SK-N-SH (cell line): ENCODE measurements at regions not wholly inside any gene's neighbourhood (a gene's known extent, or its start where the extent isn't known, plus 50 kb on each side); places are given as distances from the start of the nearest gene placed in this dataset.

ENCODE experiments used
- CTCF ChIA-PET: fragments of 300-600, 350-600 bp; formaldehyde crosslinking; extraction: SDS; loops from one replicate; lab custom pipeline; 2021; lab: Yijun Ruan, JAX
- POLR2A ChIA-PET: fragments of 350-600 bp; sonication (Branson Sonifier 250); formaldehyde crosslinking; extraction: SDS; loops from one replicate; lab custom pipeline; 2020; ENCODE audit warnings: antibody characterized with exemption, inconsistent platforms; lab: Yijun Ruan, JAX
- DNase-seq: peaks from one replicate; pipeline ENCODE4 v3.0.0; 2012
- H2AFZ ChIP-seq: fragments of 200-600 bp; sonication (generic); 2 replicates; pipeline ENCODE4 v1.8.1; 2016; ENCODE audit warnings: antibody characterized with exemption, mild to moderate bottlenecking, low read depth
- H3F3A ChIP-seq: fragments of 200-600 bp; sonication (generic); replicated peaks from 2 replicates; pipeline ENCODE3; 2016; ENCODE audit warnings: antibody characterized with exemption, mild to moderate bottlenecking; ENCODE audit not compliant: insufficient read depth
- H3K27ac ChIP-seq, 2 experiments: fragments of 200-500 bp in 1 of 2; fragments of 200-600 bp in 1 of 2; sonication (Bioruptor generic) in 1 of 2; sonication (generic), shearing (Covaris generic) in 1 of 2; 2 replicates each; pipeline versions ENCODE4 v1.5.1 to v1.6.1; 2014 to 2016; ENCODE audit warnings: low read depth in 2 of 2, inconsistent platforms in 1 of 2, low read length in 1 of 2, mild to moderate bottlenecking in 1 of 2, mixed read lengths in 1 of 2
- H3K27me3 ChIP-seq: fragments of 200-600 bp; sonication (generic), shearing (Covaris generic); 2 replicates; pipeline ENCODE4 v1.6.1; 2016; ENCODE audit warnings: mixed run types; ENCODE audit not compliant: insufficient read depth
- H3K36me3 ChIP-seq, 2 experiments: fragments of 200-500 bp in 1 of 2; fragments of 200-600 bp in 1 of 2; sonication (Bioruptor generic) in 1 of 2; sonication (generic) in 1 of 2; replicated peaks in 1 of 2; 2 replicates each; pipeline versions ENCODE3 to v1.5.1; 2014 to 2016; ENCODE audit warnings: low read length in 1 of 2, mild to moderate bottlenecking in 1 of 2; ENCODE audit not compliant: insufficient read depth in 2 of 2, control insufficient read depth in 1 of 2
- H3K4me1 ChIP-seq, 2 experiments: fragments of 200-500 bp in 1 of 2; fragments of 200-600 bp in 1 of 2; sonication (Bioruptor generic) in 1 of 2; sonication (generic), shearing (Covaris generic) in 1 of 2; 2 replicates each; pipeline versions ENCODE4 v1.5.1 to v1.6.1; 2014 to 2016; ENCODE audit warnings: low read depth in 1 of 2, low read length in 1 of 2, mixed run types in 1 of 2; ENCODE audit not compliant: insufficient read depth in 2 of 2, control insufficient read depth in 1 of 2
- H3K4me2 ChIP-seq: fragments of 200-600 bp; sonication (generic), shearing (Covaris generic); 2 replicates; pipeline ENCODE4 v1.6.1; 2017; ENCODE audit warnings: mixed run types
- H3K4me3 ChIP-seq, 2 experiments: fragments of 200-500 bp in 1 of 2; fragments of 200-600 bp in 1 of 2; sonication (Bioruptor generic) in 1 of 2; sonication (generic), shearing (Covaris generic) in 1 of 2; 2 replicates each; pipeline versions ENCODE4 v1.5.1 to v1.8.1; 2014 to 2016; ENCODE audit warnings: low read depth in 2 of 2, inconsistent platforms in 1 of 2, low read length in 1 of 2, mild to moderate bottlenecking in 1 of 2, mixed read lengths in 1 of 2, moderate library complexity in 1 of 2
- H3K79me2 ChIP-seq: fragments of 200-600 bp; sonication (generic); 2 replicates; pipeline ENCODE4 v1.8.1; 2017; ENCODE audit warnings: mild to moderate bottlenecking; ENCODE audit not compliant: insufficient read depth
- H3K9ac ChIP-seq: fragments of 200-600 bp; sonication (generic); 2 replicates; pipeline ENCODE4 v1.6.1; 2017; ENCODE audit warnings: mixed run types
- H3K9me2 ChIP-seq: fragments of 200-600 bp; sonication (generic); 2 replicates; pipeline ENCODE4 v1.6.1; 2017; ENCODE audit warnings: mixed run types
- H3K9me3 ChIP-seq: fragments of 200-600 bp; sonication (generic); 2 replicates; pipeline ENCODE4 v1.6.1; 2017; ENCODE audit warnings: mixed run types, mild to moderate bottlenecking, moderate library complexity
- H4K20me1 ChIP-seq: fragments of 200-600 bp; sonication (generic); 2 replicates; pipeline ENCODE4 v1.6.1; 2017; ENCODE audit warnings: mild to moderate bottlenecking, mixed run types; ENCODE audit not compliant: insufficient read depth
- CHD2 ChIP-seq: fragments of 150-350 bp; IDR thresholded peaks from 2 replicates; pipeline ENCODE4 v1.6.1; 2018; ENCODE audit warnings: low read length; ENCODE audit not compliant: partially characterized antibody
- ELF1 ChIP-seq: IDR thresholded peaks from 2 replicates; pipeline ENCODE4 v1.4.0; 2012
- GABPA ChIP-seq: IDR thresholded peaks from 2 replicates; pipeline ENCODE4 v1.4.0; 2012; ENCODE audit warnings: low read depth, mild to moderate bottlenecking
- GATA2 ChIP-seq: sonication (generic); formaldehyde crosslinking; IDR thresholded peaks from 2 replicates; pipeline ENCODE4 v1.5.0; 2020; ENCODE audit warnings: mild to moderate bottlenecking, missing genetic modification reagents
- JUND ChIP-seq: IDR thresholded peaks from 2 replicates; pipeline ENCODE4 v1.4.0; 2012
- MEF2A ChIP-seq: IDR thresholded peaks from 2 replicates; pipeline ENCODE4 v1.4.0; 2012; ENCODE audit warnings: low read depth, borderline replicate concordance
- MXI1 ChIP-seq: IDR thresholded peaks from 2 replicates; pipeline ENCODE4 v1.6.1; 2012; ENCODE audit warnings: mild to moderate bottlenecking, low read depth, low read length, improper control_type of control experiment
- NFIC ChIP-seq: IDR thresholded peaks from 2 replicates; pipeline ENCODE4 v1.4.0; 2012; ENCODE audit warnings: borderline replicate concordance
- NRF1 ChIP-seq: IDR thresholded peaks from 2 replicates; pipeline ENCODE4 v1.6.1; 2012; ENCODE audit warnings: low read depth, mild to moderate bottlenecking, low read length
- RAD21 ChIP-seq: IDR thresholded peaks from 2 replicates; pipeline ENCODE4 v1.6.1; 2012; ENCODE audit warnings: mild to moderate bottlenecking, low read length
- RCOR1 ChIP-seq: fragments of 150-350 bp; IDR thresholded peaks from 2 replicates; pipeline ENCODE4 v1.6.1; 2017; ENCODE audit warnings: antibody characterized with exemption, low read length
- RXRA ChIP-seq: IDR thresholded peaks from 2 replicates; pipeline ENCODE4 v1.4.0; 2012; ENCODE audit warnings: low read depth, mild to moderate bottlenecking, borderline replicate concordance
- TCF12 ChIP-seq: IDR thresholded peaks from 2 replicates; pipeline ENCODE4 v1.4.0; 2012
- YY1 ChIP-seq: IDR thresholded peaks from 2 replicates; pipeline ENCODE4 v1.4.0; 2012; ENCODE audit warnings: low read depth, mild to moderate bottlenecking
- WGBS: methylation state at CpG from one replicate; pipeline ENCODE4 v1.1.6; 2017; ENCODE audit warnings: low lambda C conversion rate; 5-methylcytosine and 5-hydroxymethylcytosine counted together
- TF ChIP-seq, protein P1 (sequence below): fragments of 200-600 bp; sonication (generic); IDR thresholded peaks from 2 replicates; pipeline ENCODE4 v1.6.1; 2017; ENCODE audit warnings: antibody characterized with exemption, mild to moderate bottlenecking, moderate library complexity
- TF ChIP-seq, protein P2 (sequence below): IDR thresholded peaks from 2 replicates; pipeline ENCODE4 v1.4.0; 2012; ENCODE audit warnings: low read depth, borderline replicate concordance
- TF ChIP-seq, protein P3 (sequence below): fragments of 150-350 bp; IDR thresholded peaks from 2 replicates; pipeline ENCODE4 v1.6.1; 2017; ENCODE audit warnings: antibody characterized with exemption, low read length, low read depth, borderline replicate concordance
- TF ChIP-seq, protein P4 (sequence below): IDR thresholded peaks from 2 replicates; pipeline ENCODE4; 2012
- TF ChIP-seq, protein P5 (sequence below): fragments of 150-350 bp; IDR thresholded peaks from 2 replicates; pipeline ENCODE4 v1.6.1; 2016; ENCODE audit warnings: mild to moderate bottlenecking, low read depth, low read length

DNA sequence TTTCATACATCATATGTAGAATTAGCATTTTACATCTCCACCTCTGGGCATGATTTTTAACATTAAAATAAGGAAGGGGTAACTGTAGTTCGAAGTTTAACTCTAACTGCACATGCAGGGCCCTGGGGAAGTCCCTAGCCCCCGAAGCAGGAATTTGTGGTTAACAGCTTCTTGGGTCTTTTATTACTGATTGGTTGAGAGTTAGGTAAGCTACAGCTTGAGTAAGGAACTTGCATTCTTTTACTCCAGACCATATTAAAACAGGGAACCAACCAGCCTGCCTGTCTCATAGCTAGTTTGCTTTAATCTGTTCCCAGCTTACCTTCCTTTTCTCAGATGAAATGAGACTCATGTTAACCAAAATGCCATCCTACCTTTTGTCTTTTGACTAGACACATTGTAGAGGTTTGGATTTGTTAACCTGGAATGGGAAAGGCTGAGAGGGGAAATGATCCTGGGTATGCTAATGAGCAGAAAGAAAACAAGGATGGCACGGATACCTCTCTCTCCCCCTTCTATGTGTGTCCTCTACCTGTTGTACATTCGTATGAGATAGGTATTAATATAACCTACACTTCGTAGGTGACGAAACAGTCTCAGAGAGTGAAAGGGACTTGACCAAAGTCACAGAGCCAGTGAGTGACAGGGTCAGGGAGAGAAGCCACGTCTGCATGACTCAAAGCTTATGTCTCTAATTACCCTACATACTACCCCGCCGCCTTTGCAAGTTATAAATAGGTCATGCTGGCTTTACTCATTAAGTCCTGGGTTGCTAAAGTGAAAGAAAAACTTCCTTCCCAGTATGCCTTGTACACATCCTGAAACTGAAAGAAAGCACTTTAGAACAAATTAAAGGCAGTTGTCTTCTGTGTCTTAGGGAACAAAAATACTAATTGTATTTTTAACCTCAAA, 119.5 kb upstream of the AFF2 start (continued):
- TF ChIP-seq, protein P1, sequence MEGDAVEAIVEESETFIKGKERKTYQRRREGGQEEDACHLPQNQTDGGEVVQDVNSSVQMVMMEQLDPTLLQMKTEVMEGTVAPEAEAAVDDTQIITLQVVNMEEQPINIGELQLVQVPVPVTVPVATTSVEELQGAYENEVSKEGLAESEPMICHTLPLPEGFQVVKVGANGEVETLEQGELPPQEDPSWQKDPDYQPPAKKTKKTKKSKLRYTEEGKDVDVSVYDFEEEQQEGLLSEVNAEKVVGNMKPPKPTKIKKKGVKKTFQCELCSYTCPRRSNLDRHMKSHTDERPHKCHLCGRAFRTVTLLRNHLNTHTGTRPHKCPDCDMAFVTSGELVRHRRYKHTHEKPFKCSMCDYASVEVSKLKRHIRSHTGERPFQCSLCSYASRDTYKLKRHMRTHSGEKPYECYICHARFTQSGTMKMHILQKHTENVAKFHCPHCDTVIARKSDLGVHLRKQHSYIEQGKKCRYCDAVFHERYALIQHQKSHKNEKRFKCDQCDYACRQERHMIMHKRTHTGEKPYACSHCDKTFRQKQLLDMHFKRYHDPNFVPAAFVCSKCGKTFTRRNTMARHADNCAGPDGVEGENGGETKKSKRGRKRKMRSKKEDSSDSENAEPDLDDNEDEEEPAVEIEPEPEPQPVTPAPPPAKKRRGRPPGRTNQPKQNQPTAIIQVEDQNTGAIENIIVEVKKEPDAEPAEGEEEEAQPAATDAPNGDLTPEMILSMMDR: no peak
- TF ChIP-seq, protein P2, sequence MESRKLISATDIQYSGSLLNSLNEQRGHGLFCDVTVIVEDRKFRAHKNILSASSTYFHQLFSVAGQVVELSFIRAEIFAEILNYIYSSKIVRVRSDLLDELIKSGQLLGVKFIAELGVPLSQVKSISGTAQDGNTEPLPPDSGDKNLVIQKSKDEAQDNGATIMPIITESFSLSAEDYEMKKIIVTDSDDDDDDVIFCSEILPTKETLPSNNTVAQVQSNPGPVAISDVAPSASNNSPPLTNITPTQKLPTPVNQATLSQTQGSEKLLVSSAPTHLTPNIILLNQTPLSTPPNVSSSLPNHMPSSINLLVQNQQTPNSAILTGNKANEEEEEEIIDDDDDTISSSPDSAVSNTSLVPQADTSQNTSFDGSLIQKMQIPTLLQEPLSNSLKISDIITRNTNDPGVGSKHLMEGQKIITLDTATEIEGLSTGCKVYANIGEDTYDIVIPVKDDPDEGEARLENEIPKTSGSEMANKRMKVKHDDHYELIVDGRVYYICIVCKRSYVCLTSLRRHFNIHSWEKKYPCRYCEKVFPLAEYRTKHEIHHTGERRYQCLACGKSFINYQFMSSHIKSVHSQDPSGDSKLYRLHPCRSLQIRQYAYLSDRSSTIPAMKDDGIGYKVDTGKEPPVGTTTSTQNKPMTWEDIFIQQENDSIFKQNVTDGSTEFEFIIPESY: no peak
- TF ChIP-seq NFIC: no peak
- TF ChIP-seq MEF2A: no peak
- TF ChIP-seq RXRA: no peak
- no peak for TF ChIP-seq TCF12
- TF ChIP-seq NRF1: no peak
- no peak for TF ChIP-seq YY1
- no peak for TF ChIP-seq JUND

DNA sequence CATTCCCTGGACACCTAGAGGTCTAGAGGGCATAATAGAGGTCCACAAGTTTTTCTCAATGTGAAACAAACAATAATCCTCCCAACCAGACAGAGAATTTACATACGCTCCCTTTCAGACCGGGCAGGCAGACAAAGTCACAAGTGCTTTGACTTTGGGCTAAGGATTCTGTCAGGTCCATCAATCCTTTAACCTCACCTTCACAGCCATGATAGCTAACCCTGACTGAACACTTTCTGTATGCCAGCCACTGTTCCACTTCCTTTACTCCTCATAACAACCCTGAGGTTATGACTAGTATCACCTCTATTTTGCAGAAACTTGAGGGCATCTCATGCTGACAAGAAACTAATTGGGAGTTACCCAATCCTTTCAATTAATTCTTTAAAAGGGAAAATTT, 118.8 kb upstream of the AFF2 start:
- no peak overlapping the region for H3K27ac ChIP-seq
- H3K4me3 ChIP-seq: no peak overlapping the region
- no peaks in the 10 kb centered on the region for H3F3A ChIP-seq
- H3K79me2 ChIP-seq: no peaks in the 10 kb centered on the region
- CTCF ChIA-PET: no interaction called here
- TF ChIP-seq, protein P3, sequence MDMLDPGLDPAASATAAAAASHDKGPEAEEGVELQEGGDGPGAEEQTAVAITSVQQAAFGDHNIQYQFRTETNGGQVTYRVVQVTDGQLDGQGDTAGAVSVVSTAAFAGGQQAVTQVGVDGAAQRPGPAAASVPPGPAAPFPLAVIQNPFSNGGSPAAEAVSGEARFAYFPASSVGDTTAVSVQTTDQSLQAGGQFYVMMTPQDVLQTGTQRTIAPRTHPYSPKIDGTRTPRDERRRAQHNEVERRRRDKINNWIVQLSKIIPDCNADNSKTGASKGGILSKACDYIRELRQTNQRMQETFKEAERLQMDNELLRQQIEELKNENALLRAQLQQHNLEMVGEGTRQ: no peak
- no peak for TF ChIP-seq RCOR1
- TF ChIP-seq GATA2 (CRISPR knock-in tag): no peak
- TF ChIP-seq, protein P4, sequence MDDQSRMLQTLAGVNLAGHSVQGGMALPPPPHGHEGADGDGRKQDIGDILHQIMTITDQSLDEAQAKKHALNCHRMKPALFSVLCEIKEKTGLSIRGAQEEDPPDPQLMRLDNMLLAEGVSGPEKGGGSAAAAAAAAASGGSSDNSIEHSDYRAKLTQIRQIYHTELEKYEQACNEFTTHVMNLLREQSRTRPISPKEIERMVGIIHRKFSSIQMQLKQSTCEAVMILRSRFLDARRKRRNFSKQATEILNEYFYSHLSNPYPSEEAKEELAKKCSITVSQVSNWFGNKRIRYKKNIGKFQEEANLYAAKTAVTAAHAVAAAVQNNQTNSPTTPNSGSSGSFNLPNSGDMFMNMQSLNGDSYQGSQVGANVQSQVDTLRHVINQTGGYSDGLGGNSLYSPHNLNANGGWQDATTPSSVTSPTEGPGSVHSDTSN: no peak
- no peak for TF ChIP-seq ELF1
- TF ChIP-seq RXRA: no peak
- TF ChIP-seq MXI1: no peak
- TF ChIP-seq NRF1: no peak
- TF ChIP-seq GABPA: no peak
- no peak for TF ChIP-seq RAD21
- TF ChIP-seq CHD2: no peak
- no peak for TF ChIP-seq TCF12
- TF ChIP-seq, protein P5, sequence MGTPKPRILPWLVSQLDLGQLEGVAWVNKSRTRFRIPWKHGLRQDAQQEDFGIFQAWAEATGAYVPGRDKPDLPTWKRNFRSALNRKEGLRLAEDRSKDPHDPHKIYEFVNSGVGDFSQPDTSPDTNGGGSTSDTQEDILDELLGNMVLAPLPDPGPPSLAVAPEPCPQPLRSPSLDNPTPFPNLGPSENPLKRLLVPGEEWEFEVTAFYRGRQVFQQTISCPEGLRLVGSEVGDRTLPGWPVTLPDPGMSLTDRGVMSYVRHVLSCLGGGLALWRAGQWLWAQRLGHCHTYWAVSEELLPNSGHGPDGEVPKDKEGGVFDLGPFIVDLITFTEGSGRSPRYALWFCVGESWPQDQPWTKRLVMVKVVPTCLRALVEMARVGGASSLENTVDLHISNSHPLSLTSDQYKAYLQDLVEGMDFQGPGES: no peak
- TF ChIP-seq JUND: no peak
- TF ChIP-seq, protein P1: no peak
- TF ChIP-seq, all 33 proteins: peak for 0
- no peak for DNase-seq
- H3K9me3 ChIP-seq: no peaks in the 10 kb centered on the region
- no peaks in the 10 kb centered on the region for H3K27me3 ChIP-seq
- H3K9me2 ChIP-seq: no peaks in the 10 kb centered on the region
- no peak overlapping the region for H2AFZ ChIP-seq
- H3K4me2 ChIP-seq: no peak overlapping the region
- no peaks in the 10 kb centered on the region for H3K4me1 ChIP-seq
- H3K9ac ChIP-seq: no peak overlapping the region
- H3K36me3 ChIP-seq: no peaks in the 10 kb centered on the region
- POLR2A ChIA-PET: no interaction called here
- WGBS: 6% methylated on average over 2 of the region's 2 CpGs
- H4K20me1 ChIP-seq: no peaks in the 10 kb centered on the region
